Neural cell (in vitro differentiated cells): ENCODE measurements at regions not wholly inside any gene's neighbourhood (a gene's known extent, or its start where the extent isn't known, plus 50 kb on each side); places are given as distances from the start of the nearest gene placed in this dataset.

Source experiments
- CTCF ChIP-seq: fragments of 450-650 bp; IDR thresholded peaks from 2 replicates; pipeline ENCODE4 v1.5.1; 2014; ENCODE audit warnings: antibody characterized with exemption, mild to moderate bottlenecking, moderate library complexity; ENCODE audit not compliant: poor library complexity, severe bottlenecking
- EZH2 ChIP-seq: fragments of 200-600, 300-800 bp; shearing (Covaris generic), sonication (generic); IDR thresholded peaks from 2 replicates; pipeline ENCODE4 v1.6.1; 2014; ENCODE audit warnings: antibody characterized with exemption, low read length, borderline replicate concordance, mild to moderate bottlenecking; ENCODE audit not compliant: insufficient read depth, poor library complexity, severe bottlenecking
- MXI1 ChIP-seq: fragments of 450-650 bp; conservative IDR thresholded peaks from 2 replicates; pipeline ENCODE4 v1.6.1; 2014; ENCODE audit warnings: antibody characterized with exemption, mild to moderate bottlenecking; ENCODE audit not compliant: poor library complexity, severe bottlenecking
- POLR2AphosphoS5 ChIP-seq: IDR thresholded peaks from 2 replicates; pipeline ENCODE4 v1.6.1; 2012
- RAD21 ChIP-seq: fragments of 450-650 bp; conservative IDR thresholded peaks from 2 replicates; pipeline ENCODE4 v1.6.1; 2014; ENCODE audit warnings: antibody characterized with exemption, mild to moderate bottlenecking, moderate library complexity

GRCh38 chr22:26986884-26987283, 329.5 kb downstream of the MIAT start:
- TF ChIP-seq CTCF (peak; percentile 50), POLR2AphosphoS5 (no peak), RAD21 (no peak), MXI1 (no peak), EZH2 (no peak)
